Esophagus squamous epithelium (tissue), 5 donors: ENCODE measurements at regions not wholly inside any gene's neighbourhood (a gene's known extent, or its start where the extent isn't known, plus 50 kb on each side); places are given as distances from the start of the nearest gene placed in this dataset.

Source experiments
- DNase-seq: peaks from one replicate; lab custom pipeline; 2025; lab: John Stamatoyannopoulos, UW
- H3K27ac ChIP-seq, 4 donors: fragments of 200-600 bp; sonication (generic); one replicate each; pipeline ENCODE4 v1.5.1; 2016 to 2019; ENCODE audit warnings: mild to moderate bottlenecking in 1 of 4
- H3K27me3 ChIP-seq, 4 donors: fragments of 200-600 bp; sonication (generic); 1 replicate in 3 of 4; 2 replicates in 1 of 4; pipeline versions ENCODE4 v1.5.1 to v1.6.0; 2017 to 2021; ENCODE audit warnings: antibody characterized with exemption in 1 of 4
- H3K36me3 ChIP-seq, 3 donors: fragments of 200-600 bp; sonication (generic); one replicate each; pipeline ENCODE4 v1.5.1; 2016 to 2019
- H3K4me1 ChIP-seq, 3 donors: fragments of 200-600 bp; sonication (generic); one replicate each; pipeline ENCODE4 v1.5.1; 2017 to 2019
- H3K4me3 ChIP-seq, 4 donors: fragments of 200-600 bp; sonication (generic); 1 replicate in 3 of 4; 2 replicates in 1 of 4; pipeline ENCODE4 v1.5.1; 2016 to 2019; ENCODE audit warnings: mild to moderate bottlenecking in 2 of 4, moderate library complexity in 1 of 4
- H3K9me3 ChIP-seq, 3 donors: fragments of 200-600 bp; sonication (generic); one replicate each; pipeline ENCODE4 v1.5.1; 2016 to 2019
- CTCF ChIP-seq, 6 experiments: fragments of 450-650 bp in 4 of 6; fragments of 200-600 bp in 2 of 6; sonication (generic) in 2 of 6; IDR thresholded peaks; one replicate each; pipeline ENCODE4 v1.5.1; 2016 to 2019; ENCODE audit warnings: antibody characterized with exemption in 6 of 6, mild to moderate bottlenecking in 4 of 6, moderate library complexity in 4 of 6
- POLR2A ChIP-seq, 4 donors: fragments of 450-650 bp; IDR thresholded peaks; one replicate each; pipeline ENCODE4 v1.6.1; 2017; ENCODE audit warnings: antibody characterized with exemption in 4 of 4, mild to moderate bottlenecking in 4 of 4, moderate library complexity in 3 of 4
- WGBS, 2 donors: methylation state at CpG; one replicate each; pipeline ENCODE4 v1.1.5; 2018; 5-methylcytosine and 5-hydroxymethylcytosine counted together
- intact Hi-C: fragments of 100-400 bp; cut with DNase I; formaldehyde crosslinking; loops from one replicate; pipeline ENCODE4 v1.15.0; 2022
- donor health status: DM: yes; HTN: yes; CAD: no.

GRCh38 chr14:83940253-83940652, 1589.7 kb upstream of the FLRT2 start:
- no peak for DNase-seq
- no peaks in the 10 kb centered on the region for H3K27me3 ChIP-seq
- intact Hi-C loops, result no loop called here
- no peak for TF ChIP-seq POLR2A (IDR thresholded peaks at IDR 0.05)
- WGBS, 2 donors, result 82 to 94% methylated on average over 1 to 2 of the region's 2 CpGs
- H3K36me3 ChIP-seq, result no peaks in the 10 kb centered on the region
- H3K9me3 ChIP-seq, result no peaks in the 10 kb centered on the region
- H3K4me3 ChIP-seq, result no peak overlapping the region
- no peak overlapping the region for H3K27ac ChIP-seq
- H3K4me1 ChIP-seq, result no peaks in the 10 kb centered on the region

GRCh38 chr14:83958359-83958758, 1571.6 kb upstream of the FLRT2 start:
- intact Hi-C loops, result no loop called here
- no peaks in the 10 kb centered on the region for H3K4me1 ChIP-seq
- no peak for TF ChIP-seq POLR2A (IDR thresholded peaks at IDR 0.05)
- no peak for TF ChIP-seq CTCF (IDR thresholded peaks at IDR 0.05)
- no peak overlapping the region for H3K4me3 ChIP-seq
- no peaks in the 10 kb centered on the region for H3K36me3 ChIP-seq
- H3K27me3 ChIP-seq, result no peaks in the 10 kb centered on the region
- 88 to 95% methylated on average over 1 of the region's 1 CpG for WGBS, 2 donors
- no peak overlapping the region for H3K27ac ChIP-seq
- no peak for DNase-seq
- H3K9me3 ChIP-seq, result no peaks in the 10 kb centered on the region

- DNase-seq, result no peak
- no peak overlapping the region for H3K4me3 ChIP-seq
- H3K27ac ChIP-seq, result no peak overlapping the region
- no peaks in the 10 kb centered on the region for H3K4me1 ChIP-seq
- TF ChIP-seq POLR2A (IDR thresholded peaks at IDR 0.05), result no peak
- TF ChIP-seq CTCF (IDR thresholded peaks at IDR 0.05), result no peak
- intact Hi-C loops, result no loop called here
- no peaks in the 10 kb centered on the region for H3K36me3 ChIP-seq
- H3K27me3 ChIP-seq, result no peaks in the 10 kb centered on the region
- 33 to 36% methylated on average over 2 of the region's 2 CpGs for WGBS, 2 donors
- no peaks in the 10 kb centered on the region for H3K9me3 ChIP-seq
Measured at GRCh38 chr14:83960832-83961512, 1569.0 kb upstream of the FLRT2 start.

GRCh38 chr14:83969998-83970397, 1559.9 kb upstream of the FLRT2 start:
- Histone ChIP-seq H3K4me3 (no peak overlapping the region), H3K4me1 (no peaks in the 10 kb centered on the region), H3K36me3 (no peaks in the 10 kb centered on the region), H3K27me3 (no peaks in the 10 kb centered on the region), H3K9me3 (no peaks in the 10 kb centered on the region), H3K27ac (no peak overlapping the region)
- 81 to 87% methylated on average over 5 of the region's 5 CpGs for WGBS, 2 donors
- intact Hi-C loops, result no loop called here
- TF ChIP-seq CTCF (IDR thresholded peaks at IDR 0.05) (no peak), POLR2A (IDR thresholded peaks at IDR 0.05) (no peak)
- no peak for DNase-seq

- no peak for DNase-seq
- Histone ChIP-seq H3K4me1 (peaks cover 0 to 4% (median 0%) of the 10 kb centered on the region in 3 donors), H3K36me3 (no peaks in the 10 kb centered on the region), H3K9me3 (no peaks in the 10 kb centered on the region), H3K4me3 (no peak overlapping the region), H3K27ac (no peak overlapping the region), H3K27me3 (no peaks in the 10 kb centered on the region)
- WGBS, 2 donors, result 62 to 72% methylated on average over 3 of the region's 3 CpGs
- intact Hi-C loops, result no loop called here
- TF ChIP-seq CTCF (IDR thresholded peaks at IDR 0.05) (no peak), POLR2A (IDR thresholded peaks at IDR 0.05) (no peak)
Measured at GRCh38 chr14:83972631-83973030, 1557.3 kb upstream of the FLRT2 start.
